Nephron progenitor cell (in vitro differentiated cells): ENCODE measurements at regions not wholly inside any gene's neighbourhood (a gene's known extent, or its start where the extent isn't known, plus 50 kb on each side); places are given as distances from the start of the nearest gene placed in this dataset.

Source experiments
- DNase-seq: peaks from one replicate; pipeline ENCODE4 v3.0.0; 2021
- H3K27ac Mint-ChIP-seq: 2 replicates; pipeline ENCODE4 v1.8.0; 2021; ENCODE audit warnings: mild to moderate bottlenecking, moderate library complexity, mixed read lengths
- H3K27me3 Mint-ChIP-seq: 2 replicates; pipeline ENCODE4 v1.8.0; 2021; ENCODE audit warnings: mild to moderate bottlenecking, low read depth, mixed read lengths; ENCODE audit not compliant: poor library complexity
- H3K36me3 Mint-ChIP-seq: 2 replicates; pipeline ENCODE4 v1.8.0; 2021; ENCODE audit warnings: low read depth, mixed read lengths
- H3K4me1 Mint-ChIP-seq: 2 replicates; pipeline ENCODE4 v1.8.0; 2021; ENCODE audit warnings: mixed read lengths
- H3K4me3 Mint-ChIP-seq: 2 replicates; pipeline ENCODE4 v1.8.0; 2021; ENCODE audit warnings: mild to moderate bottlenecking, moderate library complexity, mixed read lengths
- H3K9me3 Mint-ChIP-seq: 2 replicates; pipeline ENCODE4 v1.8.0; 2021; ENCODE audit warnings: mild to moderate bottlenecking, moderate library complexity, mixed read lengths
- CTCF ChIP-seq: fragments of 200-600 bp; sonication (generic); IDR thresholded peaks from 2 replicates; pipeline ENCODE4 v1.5.0; 2021; ENCODE audit warnings: antibody characterized with exemption

DNA sequence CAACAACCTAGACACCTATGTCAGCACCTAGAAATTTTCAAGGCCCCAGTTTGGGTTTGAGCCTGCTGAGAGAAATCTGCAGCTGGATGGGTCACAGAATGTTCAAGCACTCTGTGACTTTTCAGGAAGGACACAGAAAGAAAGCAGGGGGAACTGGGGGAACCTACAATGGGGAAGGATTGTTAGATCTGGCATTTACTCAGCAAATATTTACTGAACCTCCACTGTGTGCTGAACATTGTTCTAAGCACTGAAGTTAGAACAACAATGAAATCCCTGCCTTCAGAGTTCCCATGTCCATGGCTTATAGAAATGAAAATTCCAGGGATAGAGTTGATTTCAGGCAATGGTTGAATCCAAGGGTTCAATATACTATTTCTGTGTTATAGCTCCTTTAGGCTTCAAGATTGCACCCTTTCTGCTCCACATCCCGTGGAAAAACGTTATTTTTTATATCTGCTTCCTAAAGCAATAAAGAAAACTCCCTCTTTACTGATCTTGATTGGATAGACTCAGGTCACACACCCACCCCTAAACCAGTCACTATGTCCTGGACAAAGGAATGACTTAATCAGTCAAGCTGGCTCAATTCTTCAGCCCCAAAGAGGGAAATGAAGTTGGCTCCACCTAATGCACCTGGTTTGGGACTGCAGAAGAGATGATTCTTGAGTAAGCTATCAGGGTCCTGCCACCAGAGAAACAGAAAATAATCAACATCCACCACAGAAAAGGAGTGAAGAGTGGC, 95.1 kb downstream of the OR5AK2 start:
- Mint-ChIP-seq H3K27ac (no peak overlapping the region), H3K27me3 (no peaks in the 10 kb centered on the region), H3K9me3 (no peaks in the 10 kb centered on the region), H3K4me1 (no peaks in the 10 kb centered on the region), H3K4me3 (no peak overlapping the region), H3K36me3 (no peaks in the 10 kb centered on the region)
- TF ChIP-seq CTCF = no peak
- DNase-seq = no peak

DNA sequence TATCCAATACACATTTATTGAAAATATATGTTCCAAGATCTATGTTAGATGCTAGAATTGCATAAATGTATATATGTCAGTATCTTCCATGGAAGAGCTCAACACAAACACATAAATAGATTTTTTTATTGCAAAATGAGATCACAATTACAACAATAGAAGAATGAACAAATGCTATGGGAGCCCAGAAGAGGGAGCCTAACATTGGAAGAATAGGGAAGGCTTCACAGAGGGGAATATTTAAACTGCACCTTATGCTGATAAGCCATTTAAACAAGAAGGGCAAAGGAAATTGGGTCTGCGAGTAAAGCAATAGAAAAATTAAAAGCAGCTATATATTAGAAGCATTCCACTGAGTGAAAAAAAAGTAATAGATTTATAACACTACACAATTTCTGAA, 96.1 kb upstream of the LRRC55 start:
- Mint-ChIP-seq H3K4me1 (no peaks in the 10 kb centered on the region), H3K27me3 (no peaks in the 10 kb centered on the region), H3K9me3 (no peaks in the 10 kb centered on the region), H3K4me3 (no peak overlapping the region), H3K27ac (no peak overlapping the region), H3K36me3 (no peaks in the 10 kb centered on the region)
- no peak for TF ChIP-seq CTCF
- no peak for DNase-seq

DNA sequence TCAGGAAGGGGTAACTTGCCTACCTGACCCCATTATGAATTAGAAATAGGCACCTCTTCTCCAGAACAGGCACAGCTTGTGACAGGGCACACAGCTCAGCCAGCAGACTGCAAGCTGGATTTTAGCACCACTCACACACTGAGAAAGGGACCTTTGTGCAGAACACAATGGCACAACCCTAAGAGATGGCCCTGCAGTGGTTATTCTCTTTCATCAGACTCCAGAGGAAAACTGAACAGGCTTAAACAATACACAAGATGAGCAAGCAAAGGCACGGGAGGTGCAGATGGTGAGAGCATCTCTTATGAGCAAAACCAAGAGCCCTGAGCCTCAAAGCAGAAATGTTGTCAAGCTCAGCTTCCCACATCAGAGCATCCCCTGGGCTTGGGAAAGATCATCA, 93.8 kb upstream of the LRRC55 start:
- H3K9me3 Mint-ChIP-seq = no peaks in the 10 kb centered on the region
- H3K36me3 Mint-ChIP-seq = no peaks in the 10 kb centered on the region
- TF ChIP-seq CTCF = no peak
- no peak for DNase-seq
- H3K27ac Mint-ChIP-seq = no peak overlapping the region
- no peaks in the 10 kb centered on the region for H3K27me3 Mint-ChIP-seq
- H3K4me3 Mint-ChIP-seq = no peak overlapping the region
- H3K4me1 Mint-ChIP-seq = no peaks in the 10 kb centered on the region

DNA sequence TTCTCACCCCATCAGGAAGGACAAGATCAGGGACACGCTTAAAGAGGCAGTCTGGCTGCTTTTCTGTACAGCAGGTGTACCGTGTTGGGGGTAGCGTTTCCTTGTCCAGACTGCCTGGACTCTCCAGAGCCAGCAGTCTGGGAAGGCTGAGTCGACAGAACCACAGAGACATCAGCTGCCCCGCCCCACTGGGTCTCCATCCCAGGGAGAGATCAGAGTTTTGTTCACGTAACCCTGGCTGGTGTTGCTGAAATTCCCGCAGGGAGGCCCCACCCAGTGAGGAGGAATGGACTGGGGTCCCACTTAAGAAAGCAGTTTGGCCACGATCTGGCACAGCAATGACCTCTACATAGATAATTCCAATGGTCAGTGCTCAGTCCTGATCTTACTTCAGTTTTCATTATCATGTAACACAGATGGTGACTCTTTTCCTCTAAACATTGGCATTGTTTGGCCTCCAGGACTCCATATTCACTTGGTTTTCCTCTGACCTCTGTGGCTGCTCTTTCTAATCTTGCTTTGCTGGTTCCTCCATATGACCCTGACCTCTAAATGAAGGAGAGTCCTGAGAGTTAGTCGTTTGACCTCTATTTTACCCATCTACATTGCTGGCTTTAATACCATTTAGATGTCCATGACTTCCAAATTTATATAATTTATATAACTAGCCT, 89.6 kb upstream of the LRRC55 start:
- Mint-ChIP-seq H3K4me1 (no peaks in the 10 kb centered on the region), H3K27ac (no peak overlapping the region), H3K9me3 (no peaks in the 10 kb centered on the region), H3K27me3 (peaks cover 3% of the 10 kb centered on the region), H3K36me3 (no peaks in the 10 kb centered on the region), H3K4me3 (no peak overlapping the region)
- DNase-seq = no peak
- TF ChIP-seq CTCF = no peak

- H3K9me3 Mint-ChIP-seq = no peaks in the 10 kb centered on the region
- peaks cover 3% of the 10 kb centered on the region for H3K27me3 Mint-ChIP-seq
- H3K4me1 Mint-ChIP-seq = no peaks in the 10 kb centered on the region
- TF ChIP-seq CTCF = no peak
- no peak overlapping the region for H3K4me3 Mint-ChIP-seq
- no peaks in the 10 kb centered on the region for H3K36me3 Mint-ChIP-seq
- no peak overlapping the region for H3K27ac Mint-ChIP-seq
- DNase-seq = no peak
Measured at GRCh38 chr11:57094181-57094935, 87.4 kb upstream of the LRRC55 start.
